Breast epithelium (tissue), 3 donors: ENCODE measurements at regions not wholly inside any gene's neighbourhood (a gene's known extent, or its start where the extent isn't known, plus 50 kb on each side); places are given as distances from the start of the nearest gene placed in this dataset.

ENCODE experiments used
- POLR2A ChIP-seq: fragments of 450-650 bp; IDR thresholded peaks from one replicate; pipeline ENCODE4 v1.6.1; 2016; ENCODE audit warnings: antibody characterized with exemption, mild to moderate bottlenecking, moderate library complexity
- POLR2AphosphoS5 ChIP-seq, 3 donors: sonication (generic); formaldehyde crosslinking; IDR thresholded peaks; one replicate each; pipeline ENCODE4 v1.6.1; 2017; ENCODE audit warnings: antibody characterized with exemption in 3 of 3
- TF ChIP-seq, protein P1 (sequence below), 3 donors: fragments of 450-650 bp; IDR thresholded peaks; one replicate each; pipeline ENCODE4 v1.5.1; 2016 to 2017; ENCODE audit warnings: antibody characterized with exemption in 3 of 3, mild to moderate bottlenecking in 3 of 3, moderate library complexity in 3 of 3

DNA sequence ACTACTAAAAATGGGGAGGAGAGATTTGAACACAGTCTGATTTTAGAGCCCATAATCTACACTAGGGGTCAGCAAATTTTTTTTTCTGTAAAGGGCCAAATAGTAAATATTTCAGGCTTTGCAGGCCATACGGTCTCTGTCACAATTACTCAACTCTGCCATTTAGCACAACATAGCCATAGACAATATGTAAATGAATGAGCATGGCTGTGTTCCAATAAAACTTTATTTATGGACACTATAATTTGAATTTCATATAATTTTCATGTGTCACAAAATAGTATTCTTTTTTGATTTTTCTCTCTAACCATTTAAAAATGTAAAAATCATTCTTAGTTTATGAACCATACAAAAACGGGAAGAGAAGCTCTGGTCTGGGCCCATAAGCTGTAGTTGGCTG lies 309.4 kb downstream of the GPD2 start:
- TF ChIP-seq, protein P1, sequence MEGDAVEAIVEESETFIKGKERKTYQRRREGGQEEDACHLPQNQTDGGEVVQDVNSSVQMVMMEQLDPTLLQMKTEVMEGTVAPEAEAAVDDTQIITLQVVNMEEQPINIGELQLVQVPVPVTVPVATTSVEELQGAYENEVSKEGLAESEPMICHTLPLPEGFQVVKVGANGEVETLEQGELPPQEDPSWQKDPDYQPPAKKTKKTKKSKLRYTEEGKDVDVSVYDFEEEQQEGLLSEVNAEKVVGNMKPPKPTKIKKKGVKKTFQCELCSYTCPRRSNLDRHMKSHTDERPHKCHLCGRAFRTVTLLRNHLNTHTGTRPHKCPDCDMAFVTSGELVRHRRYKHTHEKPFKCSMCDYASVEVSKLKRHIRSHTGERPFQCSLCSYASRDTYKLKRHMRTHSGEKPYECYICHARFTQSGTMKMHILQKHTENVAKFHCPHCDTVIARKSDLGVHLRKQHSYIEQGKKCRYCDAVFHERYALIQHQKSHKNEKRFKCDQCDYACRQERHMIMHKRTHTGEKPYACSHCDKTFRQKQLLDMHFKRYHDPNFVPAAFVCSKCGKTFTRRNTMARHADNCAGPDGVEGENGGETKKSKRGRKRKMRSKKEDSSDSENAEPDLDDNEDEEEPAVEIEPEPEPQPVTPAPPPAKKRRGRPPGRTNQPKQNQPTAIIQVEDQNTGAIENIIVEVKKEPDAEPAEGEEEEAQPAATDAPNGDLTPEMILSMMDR (IDR thresholded peaks at IDR 0.05) = no peak
- TF ChIP-seq POLR2A (no peak), POLR2AphosphoS5 (IDR thresholded peaks at IDR 0.05) (no peak)
